AG09319 (cell line): ENCODE measurements at regions not wholly inside any gene's neighbourhood (a gene's known extent, or its start where the extent isn't known, plus 50 kb on each side); places are given as distances from the start of the nearest gene placed in this dataset.
"Not testable (repeated sequence)": the region's sequence is repeated elsewhere in the genome, so short reads cannot be mapped to it uniquely, and the experiment has no call there.

Experiments
- DNase-seq: peaks from one replicate; pipeline ENCODE4 v3.0.0-alpha.2; 2010; ENCODE audit warnings: low read depth; ENCODE audit errors: extremely low read depth

GRCh38 chr2:87075054-87075790, 53.6 kb upstream of the PLGLB1 start:
- not testable (repeated sequence) for DNase-seq

GRCh38 chr2:87075791-87076252, 54.2 kb upstream of the PLGLB1 start:
- not testable (repeated sequence) for DNase-seq

GRCh38 chr2:87076253-87077123, 54.8 kb upstream of the PLGLB1 start:
- peak; percentile 83 for DNase-seq

GRCh38 chr2:87077124-87077446, 55.4 kb upstream of the PLGLB1 start:
- DNase-seq: not testable (repeated sequence)

- DNase-seq: not testable (repeated sequence)
These were observed 60.1 kb upstream of the PLGLB1 start for GRCh38 chr2:87081727-87082126.

GRCh38 chr2:87088079-87088478, 66.4 kb upstream of the PLGLB1 start:
- DNase-seq: not testable (repeated sequence)

GRCh38 chr2:87089401-87089800, 67.8 kb upstream of the PLGLB1 start:
- DNase-seq: not testable (repeated sequence)

- not testable (repeated sequence) for DNase-seq
These were observed 71.6 kb upstream of the PLGLB1 start for GRCh38 chr2:87093252-87093651.

GRCh38 chr2:87093937-87094529, 72.4 kb upstream of the PLGLB1 start:
- not testable (repeated sequence) for DNase-seq

- not testable (repeated sequence) for DNase-seq
These were observed 74.2 kb upstream of the PLGLB1 start for GRCh38 chr2:87095804-87096203.

GRCh38 chr2:87128761-87129553, 107.3 kb upstream of the PLGLB1 start:
- DNase-seq: not testable (repeated sequence)

GRCh38 chr2:87132577-87132976, 110.9 kb upstream of the PLGLB1 start:
- not testable (repeated sequence) for DNase-seq

GRCh38 chr2:87151835-87152493, 130.3 kb upstream of the PLGLB1 start:
- DNase-seq: not testable (repeated sequence)

- DNase-seq: not testable (repeated sequence)
These were observed 152.8 kb upstream of the PLGLB1 start for GRCh38 chr2:87174454-87174853.

- DNase-seq: not testable (repeated sequence)
These were observed 161.7 kb upstream of the PLGLB1 start for GRCh38 chr2:87183373-87183772.

- not testable (repeated sequence) for DNase-seq
These were observed 162.6 kb upstream of the PLGLB1 start for GRCh38 chr2:87184260-87184659.

GRCh38 chr2:87189214-87189613, 167.6 kb upstream of the PLGLB1 start:
- not testable (repeated sequence) for DNase-seq

- not testable (repeated sequence) for DNase-seq
These were observed 171.7 kb upstream of the PLGLB1 start for GRCh38 chr2:87193336-87193735.

GRCh38 chr2:87194254-87194999, 172.8 kb upstream of the PLGLB1 start:
- not testable (repeated sequence) for DNase-seq
